DOHH2 (cell line): ENCODE measurements at regions not wholly inside any gene's neighbourhood (a gene's known extent, or its start where the extent isn't known, plus 50 kb on each side); places are given as distances from the start of the nearest gene placed in this dataset.

Experiments
- H3F3A ChIP-seq: fragments of 200-600 bp; sonication (generic), shearing (Covaris generic); 2 replicates; pipeline ENCODE4 v1.6.0; 2016; ENCODE audit warnings: antibody characterized with exemption, mild to moderate bottlenecking; ENCODE audit not compliant: control insufficient read depth, insufficient read depth
- H3K27ac ChIP-seq: fragments of 200-600 bp; sonication (generic); 2 replicates; pipeline ENCODE4 v1.5.1; 2014; ENCODE audit warnings: low read depth, mild to moderate bottlenecking, low read length, moderate library complexity
- H3K27me3 ChIP-seq: fragments of 200-600 bp; sonication (generic); 2 replicates; pipeline ENCODE4 v1.6.1; 2014; ENCODE audit warnings: mild to moderate bottlenecking, low read length, mixed read lengths; ENCODE audit not compliant: control insufficient read depth
- H3K36me3 ChIP-seq: fragments of 200-600 bp; sonication (generic); 2 replicates; pipeline ENCODE4 v1.6.1; 2014; ENCODE audit warnings: mild to moderate bottlenecking, low read length, moderate library complexity, mixed read lengths; ENCODE audit not compliant: control insufficient read depth
- H3K4me1 ChIP-seq: fragments of 200-600 bp; sonication (generic); 2 replicates; pipeline ENCODE4 v1.6.1; 2014; ENCODE audit warnings: mild to moderate bottlenecking, low read length, mixed read lengths; ENCODE audit not compliant: control insufficient read depth
- H3K4me2 ChIP-seq: fragments of 200-600 bp; sonication (generic); 2 replicates; pipeline ENCODE4 v1.6.0; 2014; ENCODE audit warnings: mild to moderate bottlenecking, low read length, moderate library complexity
- H3K4me3 ChIP-seq: fragments of 200-600 bp; sonication (generic); 2 replicates; pipeline ENCODE4 v1.5.1; 2014; ENCODE audit warnings: mild to moderate bottlenecking, low read length, mixed read lengths
- H3K79me2 ChIP-seq: fragments of 200-600 bp; sonication (generic); 2 replicates; pipeline ENCODE4 v1.6.1; 2014; ENCODE audit warnings: mild to moderate bottlenecking, low read length, mixed read lengths; ENCODE audit not compliant: control insufficient read depth
- H3K9me2 ChIP-seq: fragments of 200-600 bp; sonication (generic); replicated peaks from 2 replicates; pipeline ENCODE4 v1.6.1; 2014; ENCODE audit warnings: mild to moderate bottlenecking, low read length, mixed read lengths; ENCODE audit not compliant: control insufficient read depth
- H3K9me3 ChIP-seq: fragments of 200-600 bp; sonication (generic); 2 replicates; pipeline ENCODE4 v1.6.1; 2014; ENCODE audit warnings: antibody characterized with exemption, low read length, mixed read lengths; ENCODE audit not compliant: control insufficient read depth, insufficient read depth
- H4K20me1 ChIP-seq: fragments of 200-600 bp; sonication (generic); 2 replicates; pipeline ENCODE4 v1.6.0; 2014; ENCODE audit warnings: low read depth, mild to moderate bottlenecking, antibody characterized with exemption, low read length, moderate library complexity; ENCODE audit not compliant: control insufficient read depth, insufficient read depth
- CTCF ChIP-seq: fragments of 200-600 bp; sonication (generic); IDR thresholded peaks from one replicate; pipeline ENCODE4 v1.5.1; 2014; ENCODE audit warnings: antibody characterized with exemption, mild to moderate bottlenecking, low read depth, low read length; ENCODE audit not compliant: poor library complexity, severe bottlenecking
- EZH2phosphoT487 ChIP-seq: fragments of 200-600 bp; sonication (generic); IDR thresholded peaks from 2 replicates; pipeline ENCODE4 v1.6.1; 2017; ENCODE audit warnings: borderline replicate concordance, mild to moderate bottlenecking, antibody characterized with exemption, low read length, moderate library complexity, mixed read lengths

- no peaks in the 10 kb centered on the region for H3K9me2 ChIP-seq
- no peaks in the 10 kb centered on the region for H3F3A ChIP-seq
- no peaks in the 10 kb centered on the region for H3K4me1 ChIP-seq
- H3K27ac ChIP-seq, result no peak overlapping the region
- no peaks in the 10 kb centered on the region for H3K27me3 ChIP-seq
- H3K9me3 ChIP-seq, result no peaks in the 10 kb centered on the region
- H3K79me2 ChIP-seq, result no peaks in the 10 kb centered on the region
- H3K36me3 ChIP-seq, result no peaks in the 10 kb centered on the region
- no peaks in the 10 kb centered on the region for H4K20me1 ChIP-seq
- H3K4me2 ChIP-seq, result no peak overlapping the region
- H3K4me3 ChIP-seq, result no peak overlapping the region
- TF ChIP-seq CTCF (no peak), EZH2phosphoT487 (no peak)
These were observed 382.8 kb upstream of the ZNF608 start for GRCh38 chr5:125129151-125129806.

DNA sequence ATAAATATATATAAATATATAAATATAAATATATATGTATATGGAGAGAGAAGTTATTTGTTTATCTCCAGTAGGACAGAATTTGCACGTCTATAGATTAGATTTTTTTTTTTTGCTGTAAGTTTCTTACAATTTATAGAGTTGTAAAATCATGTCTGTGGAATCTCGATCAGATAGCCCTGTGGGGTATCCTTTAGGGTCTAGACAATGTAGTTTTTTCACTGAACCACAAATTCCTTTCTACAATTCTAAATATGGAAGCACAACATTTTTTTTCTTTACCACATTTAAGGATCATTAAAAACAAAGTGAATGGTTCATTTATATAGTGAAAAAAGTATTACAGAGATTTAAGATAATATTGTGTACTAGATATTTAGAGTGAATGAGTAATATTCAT is 384.2 kb upstream of the ZNF608 start:
- no peaks in the 10 kb centered on the region for H3F3A ChIP-seq
- no peak overlapping the region for H3K4me2 ChIP-seq
- H3K79me2 ChIP-seq, result no peaks in the 10 kb centered on the region
- TF ChIP-seq CTCF, result no peak
- TF ChIP-seq EZH2phosphoT487, result no peak
- H3K9me2 ChIP-seq, result no peaks in the 10 kb centered on the region
- H3K27ac ChIP-seq, result no peak overlapping the region
- no peaks in the 10 kb centered on the region for H3K9me3 ChIP-seq
- H3K4me3 ChIP-seq, result no peak overlapping the region
- no peaks in the 10 kb centered on the region for H3K27me3 ChIP-seq
- H4K20me1 ChIP-seq, result no peaks in the 10 kb centered on the region
- no peaks in the 10 kb centered on the region for H3K36me3 ChIP-seq
- H3K4me1 ChIP-seq, result no peaks in the 10 kb centered on the region

- no peaks in the 10 kb centered on the region for H3K9me2 ChIP-seq
- H3K4me3 ChIP-seq, result no peak overlapping the region
- H3K27ac ChIP-seq, result no peak overlapping the region
- no peaks in the 10 kb centered on the region for H3K27me3 ChIP-seq
- no peaks in the 10 kb centered on the region for H3K9me3 ChIP-seq
- H3K36me3 ChIP-seq, result no peaks in the 10 kb centered on the region
- no peaks in the 10 kb centered on the region for H3K79me2 ChIP-seq
- H3K4me1 ChIP-seq, result no peaks in the 10 kb centered on the region
- TF ChIP-seq CTCF, result no peak
- no peak for TF ChIP-seq EZH2phosphoT487
- no peak overlapping the region for H3K4me2 ChIP-seq
- no peaks in the 10 kb centered on the region for H4K20me1 ChIP-seq
- no peaks in the 10 kb centered on the region for H3F3A ChIP-seq
These were observed 388.0 kb upstream of the ZNF608 start for GRCh38 chr5:125134216-125135081.
